ENCODE measurements at regions not wholly inside any gene's neighbourhood (a gene's known extent, or its start where the extent isn't known, plus 50 kb on each side); places are given as distances from the start of the nearest gene placed in this dataset.

DNA sequence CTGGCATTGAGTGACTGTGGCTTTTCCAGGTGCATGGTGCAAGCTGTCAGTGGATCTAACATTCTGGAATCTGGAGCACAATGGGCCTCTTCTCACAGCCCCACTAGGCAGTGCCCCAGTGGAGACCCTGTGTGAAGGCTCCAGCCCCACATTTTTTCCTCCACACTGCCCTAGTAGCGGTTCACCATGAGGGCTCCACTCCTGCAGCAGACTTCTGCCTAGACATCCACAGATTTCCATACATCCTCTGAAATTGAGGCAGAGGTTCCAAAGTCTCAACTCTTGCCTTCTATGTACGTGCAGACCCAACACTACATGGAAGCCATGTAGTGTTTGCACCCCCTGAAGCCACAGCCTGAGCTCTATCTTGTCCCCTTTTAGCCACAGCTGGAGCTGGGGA lies 118.0 kb upstream of the BMP5 start:
- no peak for TF ChIP-seq EZH2 (IDR thresholded peaks at IDR 0.05; ENCODE audit: low read length, unreplicated experiment)
- TF ChIP-seq, protein P1, sequence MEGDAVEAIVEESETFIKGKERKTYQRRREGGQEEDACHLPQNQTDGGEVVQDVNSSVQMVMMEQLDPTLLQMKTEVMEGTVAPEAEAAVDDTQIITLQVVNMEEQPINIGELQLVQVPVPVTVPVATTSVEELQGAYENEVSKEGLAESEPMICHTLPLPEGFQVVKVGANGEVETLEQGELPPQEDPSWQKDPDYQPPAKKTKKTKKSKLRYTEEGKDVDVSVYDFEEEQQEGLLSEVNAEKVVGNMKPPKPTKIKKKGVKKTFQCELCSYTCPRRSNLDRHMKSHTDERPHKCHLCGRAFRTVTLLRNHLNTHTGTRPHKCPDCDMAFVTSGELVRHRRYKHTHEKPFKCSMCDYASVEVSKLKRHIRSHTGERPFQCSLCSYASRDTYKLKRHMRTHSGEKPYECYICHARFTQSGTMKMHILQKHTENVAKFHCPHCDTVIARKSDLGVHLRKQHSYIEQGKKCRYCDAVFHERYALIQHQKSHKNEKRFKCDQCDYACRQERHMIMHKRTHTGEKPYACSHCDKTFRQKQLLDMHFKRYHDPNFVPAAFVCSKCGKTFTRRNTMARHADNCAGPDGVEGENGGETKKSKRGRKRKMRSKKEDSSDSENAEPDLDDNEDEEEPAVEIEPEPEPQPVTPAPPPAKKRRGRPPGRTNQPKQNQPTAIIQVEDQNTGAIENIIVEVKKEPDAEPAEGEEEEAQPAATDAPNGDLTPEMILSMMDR (conservative IDR thresholded peaks at IDR 0.05; ENCODE audit: low read depth, low read length) = no peak
- TF ChIP-seq EZH2phosphoT487 (IDR thresholded peaks at IDR 0.05; ENCODE audit: borderline replicate concordance, low read length) = no peak
